ENCODE measurements at regions not wholly inside any gene's neighbourhood (a gene's known extent, or its start where the extent isn't known, plus 50 kb on each side); places are given as distances from the start of the nearest gene placed in this dataset.

- DNase-seq (ENCODE audit: low read depth, low spot score), result no peak
Measured at GRCh38 chr2:47620770-47621437, 50.1 kb upstream of the KCNK12 start.

Measured in brain pericyte (primary cell).